ENCODE measurements at regions not wholly inside any gene's neighbourhood (a gene's known extent, or its start where the extent isn't known, plus 50 kb on each side); places are given as distances from the start of the nearest gene placed in this dataset.

GRCh38 chr5:32531885-32532520 is 53.4 kb upstream of the SUB1 start:
- TF ChIP-seq ZNF274 (IDR thresholded peaks at IDR 0.05; ENCODE audit: low read depth, low read length) = no peak
- TF ChIP-seq YY1 (IDR thresholded peaks at IDR 0.05; ENCODE audit: insufficient read depth, insufficient read length) = no peak
- TF ChIP-seq SUZ12 (IDR thresholded peaks at IDR 0.05; ENCODE audit: extremely low read depth, insufficient read depth, insufficient read length) = no peak

All from NT2/D1 (cell line).